ENCODE measurements at regions not wholly inside any gene's neighbourhood (a gene's known extent, or its start where the extent isn't known, plus 50 kb on each side); places are given as distances from the start of the nearest gene placed in this dataset.

GRCh38 chr21:15457965-15458364 lies 271.8 kb upstream of the USP25 start:
- no peak overlapping the region for H3K27ac ChIP-seq (ENCODE audit: low read depth in 1 of 2, low read length in 2 of 2)
- no peaks in the 10 kb centered on the region for H3K79me2 ChIP-seq (ENCODE audit: insufficient read depth, low read length)
- no peak overlapping the region for H3K4me2 ChIP-seq (replicated peaks; ENCODE audit: extremely low read depth, low read length, poor library complexity, severe bottlenecking)
- WGBS (ENCODE audit: insufficient coverage), result no CpG with 5 or more reads among the region's 3 CpGs
- H3K4me1 ChIP-seq (ENCODE audit: control insufficient read depth in 1 of 2, insufficient read depth in 2 of 2, low read length in 2 of 2), result no peaks in the 10 kb centered on the region
- Mint-ChIP-seq H3K36me3 (no peaks in the 10 kb centered on the region), H3K27me3 (ENCODE audit: low read depth in 3 of 3) (no peaks in the 10 kb centered on the region), H3K4me1 (no peaks in the 10 kb centered on the region), H3K9me3 (peaks cover 0 to 4% (median 0%) of the 10 kb centered on the region in 7 donors), H3K4me3 (no peak overlapping the region), H3K27ac (no peak overlapping the region)
- H2AFZ ChIP-seq (ENCODE audit: insufficient read depth, low read depth, low read length, poor library complexity, severe bottlenecking), result no peak overlapping the region
- DNase-seq, result no peak
- no peaks in the 10 kb centered on the region for H3K9me3 ChIP-seq (replicated peaks in 1 of 2; ENCODE audit: control insufficient read depth in 1 of 2, insufficient read depth in 1 of 2, low read length in 2 of 2)
- TF ChIP-seq, protein P1, sequence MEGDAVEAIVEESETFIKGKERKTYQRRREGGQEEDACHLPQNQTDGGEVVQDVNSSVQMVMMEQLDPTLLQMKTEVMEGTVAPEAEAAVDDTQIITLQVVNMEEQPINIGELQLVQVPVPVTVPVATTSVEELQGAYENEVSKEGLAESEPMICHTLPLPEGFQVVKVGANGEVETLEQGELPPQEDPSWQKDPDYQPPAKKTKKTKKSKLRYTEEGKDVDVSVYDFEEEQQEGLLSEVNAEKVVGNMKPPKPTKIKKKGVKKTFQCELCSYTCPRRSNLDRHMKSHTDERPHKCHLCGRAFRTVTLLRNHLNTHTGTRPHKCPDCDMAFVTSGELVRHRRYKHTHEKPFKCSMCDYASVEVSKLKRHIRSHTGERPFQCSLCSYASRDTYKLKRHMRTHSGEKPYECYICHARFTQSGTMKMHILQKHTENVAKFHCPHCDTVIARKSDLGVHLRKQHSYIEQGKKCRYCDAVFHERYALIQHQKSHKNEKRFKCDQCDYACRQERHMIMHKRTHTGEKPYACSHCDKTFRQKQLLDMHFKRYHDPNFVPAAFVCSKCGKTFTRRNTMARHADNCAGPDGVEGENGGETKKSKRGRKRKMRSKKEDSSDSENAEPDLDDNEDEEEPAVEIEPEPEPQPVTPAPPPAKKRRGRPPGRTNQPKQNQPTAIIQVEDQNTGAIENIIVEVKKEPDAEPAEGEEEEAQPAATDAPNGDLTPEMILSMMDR (IDR thresholded peaks at IDR 0.05), result no peak
- no peaks in the 10 kb centered on the region for H4K20me1 ChIP-seq (ENCODE audit: insufficient read depth, low read length)
- intact Hi-C loops (cut with micrococcal nuclease), result no loop called here
- H3K27me3 ChIP-seq (ENCODE audit: control insufficient read depth in 2 of 2, insufficient read depth in 2 of 2, low read length in 2 of 2), result no peaks in the 10 kb centered on the region
- no peaks in the 10 kb centered on the region for H3K36me3 ChIP-seq (replicated peaks in 1 of 2; ENCODE audit: control insufficient read depth in 1 of 2, insufficient read depth in 2 of 2, low read length in 2 of 2)
- no peak overlapping the region for H3K4me3 ChIP-seq (replicated peaks in 1 of 3; ENCODE audit: low read depth in 2 of 3, low read length in 3 of 3)
- no peak overlapping the region for H3K9ac ChIP-seq (ENCODE audit: insufficient read depth, low read length, poor library complexity, severe bottlenecking)

- no peak overlapping the region for H3K27ac Mint-ChIP-seq
- peaks cover 0 to 6% (median 2%) of the 10 kb centered on the region in 7 donors for H3K9me3 Mint-ChIP-seq
- H3K36me3 Mint-ChIP-seq, result no peaks in the 10 kb centered on the region
- TF ChIP-seq, protein P1 (IDR thresholded peaks at IDR 0.05), result no peak
- no peaks in the 10 kb centered on the region for H3K4me1 Mint-ChIP-seq
- intact Hi-C loops (cut with micrococcal nuclease), result no loop called here
- no peaks in the 10 kb centered on the region for H3K79me2 ChIP-seq (ENCODE audit: insufficient read depth, low read length)
- no peak overlapping the region for H3K4me2 ChIP-seq (replicated peaks; ENCODE audit: extremely low read depth, low read length, poor library complexity, severe bottlenecking)
- H2AFZ ChIP-seq (ENCODE audit: insufficient read depth, low read depth, low read length, poor library complexity, severe bottlenecking), result no peak overlapping the region
- H3K9me3 ChIP-seq (replicated peaks in 1 of 2; ENCODE audit: control insufficient read depth in 1 of 2, insufficient read depth in 1 of 2, low read length in 2 of 2), result no peaks in the 10 kb centered on the region
- WGBS (ENCODE audit: insufficient coverage), result no CpG with 5 or more reads among the region's 1 CpG
- no peak for DNase-seq
- H3K27ac ChIP-seq (ENCODE audit: low read depth in 1 of 2, low read length in 2 of 2), result no peak overlapping the region
- H3K9ac ChIP-seq (ENCODE audit: insufficient read depth, low read length, poor library complexity, severe bottlenecking), result no peak overlapping the region
- no peak overlapping the region for H3K4me3 Mint-ChIP-seq
- H3K4me3 ChIP-seq (replicated peaks in 1 of 3; ENCODE audit: low read depth in 2 of 3, low read length in 3 of 3), result no peak overlapping the region
- no peaks in the 10 kb centered on the region for H3K27me3 ChIP-seq (ENCODE audit: control insufficient read depth in 2 of 2, insufficient read depth in 2 of 2, low read length in 2 of 2)
- H4K20me1 ChIP-seq (ENCODE audit: insufficient read depth, low read length), result no peaks in the 10 kb centered on the region
- H3K36me3 ChIP-seq (replicated peaks in 1 of 2; ENCODE audit: control insufficient read depth in 1 of 2, insufficient read depth in 2 of 2, low read length in 2 of 2), result no peaks in the 10 kb centered on the region
- H3K27me3 Mint-ChIP-seq (ENCODE audit: low read depth in 3 of 3), result no peaks in the 10 kb centered on the region
- no peaks in the 10 kb centered on the region for H3K4me1 ChIP-seq (ENCODE audit: control insufficient read depth in 1 of 2, insufficient read depth in 2 of 2, low read length in 2 of 2)
Measured at GRCh38 chr21:15462092-15462491, 267.7 kb upstream of the USP25 start.

Data from CD14-positive monocyte (primary cell).